Adrenal gland (tissue), 5 donors: ENCODE measurements at regions not wholly inside any gene's neighbourhood (a gene's known extent, or its start where the extent isn't known, plus 50 kb on each side); places are given as distances from the start of the nearest gene placed in this dataset.

Source experiments
- POLR2A ChIP-seq, 2 donors: fragments of 450-650 bp; IDR thresholded peaks; one replicate each; pipeline ENCODE4 v1.6.1; 2017; ENCODE audit warnings: antibody characterized with exemption in 2 of 2, mild to moderate bottlenecking in 2 of 2, moderate library complexity in 1 of 2
- TF ChIP-seq, protein P1 (sequence below), 6 experiments: fragments of 450-650 bp in 4 of 6; fragments of 200-600 bp in 2 of 6; sonication (generic) in 1 of 6; IDR thresholded peaks; 1 replicate in 5 of 6; 2 replicates in 1 of 6; pipeline versions ENCODE4 v1.5.1 to v1.8.0; 2016 to 2021; ENCODE audit warnings: antibody characterized with exemption in 6 of 6, mild to moderate bottlenecking in 2 of 6, moderate library complexity in 1 of 6
- donor health status: DM: no; HTN: no; CAD: no.

DNA sequence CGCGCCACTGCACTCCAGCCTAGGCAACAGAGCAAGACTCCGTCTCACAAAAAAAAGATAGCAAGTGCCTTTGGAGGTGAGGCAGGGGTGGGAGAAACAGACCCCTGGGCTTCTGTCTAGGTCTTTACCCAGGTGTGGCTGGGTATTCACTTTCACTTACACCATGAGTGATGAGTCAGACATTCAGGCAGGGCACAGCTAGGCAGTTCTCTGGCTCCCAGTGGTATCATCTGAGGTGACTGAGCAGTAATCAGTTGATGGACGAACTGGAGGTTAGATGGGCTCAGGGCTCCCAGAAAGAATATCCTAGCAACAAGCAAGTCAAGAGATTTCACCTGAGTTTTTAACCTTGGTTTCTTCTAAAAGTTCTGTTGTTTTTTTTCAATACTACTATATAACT lies 107.0 kb upstream of the RAB6C start:
- TF ChIP-seq, protein P1, sequence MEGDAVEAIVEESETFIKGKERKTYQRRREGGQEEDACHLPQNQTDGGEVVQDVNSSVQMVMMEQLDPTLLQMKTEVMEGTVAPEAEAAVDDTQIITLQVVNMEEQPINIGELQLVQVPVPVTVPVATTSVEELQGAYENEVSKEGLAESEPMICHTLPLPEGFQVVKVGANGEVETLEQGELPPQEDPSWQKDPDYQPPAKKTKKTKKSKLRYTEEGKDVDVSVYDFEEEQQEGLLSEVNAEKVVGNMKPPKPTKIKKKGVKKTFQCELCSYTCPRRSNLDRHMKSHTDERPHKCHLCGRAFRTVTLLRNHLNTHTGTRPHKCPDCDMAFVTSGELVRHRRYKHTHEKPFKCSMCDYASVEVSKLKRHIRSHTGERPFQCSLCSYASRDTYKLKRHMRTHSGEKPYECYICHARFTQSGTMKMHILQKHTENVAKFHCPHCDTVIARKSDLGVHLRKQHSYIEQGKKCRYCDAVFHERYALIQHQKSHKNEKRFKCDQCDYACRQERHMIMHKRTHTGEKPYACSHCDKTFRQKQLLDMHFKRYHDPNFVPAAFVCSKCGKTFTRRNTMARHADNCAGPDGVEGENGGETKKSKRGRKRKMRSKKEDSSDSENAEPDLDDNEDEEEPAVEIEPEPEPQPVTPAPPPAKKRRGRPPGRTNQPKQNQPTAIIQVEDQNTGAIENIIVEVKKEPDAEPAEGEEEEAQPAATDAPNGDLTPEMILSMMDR (IDR thresholded peaks at IDR 0.05), result no peak
- TF ChIP-seq POLR2A (IDR thresholded peaks at IDR 0.05), result no peak
